Transverse colon (tissue), 4 donors: ENCODE measurements at regions not wholly inside any gene's neighbourhood (a gene's known extent, or its start where the extent isn't known, plus 50 kb on each side); places are given as distances from the start of the nearest gene placed in this dataset.

Source experiments
- DNase-seq: peaks from one replicate; pipeline ENCODE4 v3.0.0-alpha.2; 2019
- H3K27ac ChIP-seq, 4 donors: fragments of 200-600 bp; sonication (generic); 2 replicates each; pipeline ENCODE4 v1.5.1; 2016 to 2018; ENCODE audit warnings: inconsistent platforms in 4 of 4
- H3K27me3 ChIP-seq: fragments of 200-600 bp; sonication (generic); 2 replicates; pipeline ENCODE4 v1.5.1; 2017; ENCODE audit warnings: inconsistent platforms
- H3K36me3 ChIP-seq, 4 donors: fragments of 200-600 bp; sonication (generic); 2 replicates each; pipeline ENCODE4 v1.5.1; 2017 to 2019; ENCODE audit warnings: inconsistent platforms in 4 of 4
- H3K4me1 ChIP-seq, 4 donors: fragments of 200-600 bp; sonication (generic); 2 replicates each; pipeline ENCODE4 v1.5.1; 2017 to 2020; ENCODE audit warnings: inconsistent platforms in 4 of 4
- H3K4me3 ChIP-seq, 4 donors: fragments of 200-600 bp; sonication (generic); 1 replicate in 1 of 4; 2 replicates in 3 of 4; pipeline versions ENCODE4 v1.5.1 to v1.6.1; 2017 to 2019; ENCODE audit warnings: inconsistent platforms in 4 of 4
- H3K9me3 ChIP-seq, 2 donors: fragments of 200-600 bp; sonication (generic); 2 replicates each; pipeline ENCODE4 v1.5.1; 2017 to 2019; ENCODE audit warnings: inconsistent platforms in 2 of 2
- EP300 ChIP-seq: sonication (generic); formaldehyde crosslinking; IDR thresholded peaks from one replicate; pipeline ENCODE4 v1.6.1; 2017; ENCODE audit warnings: antibody characterized with exemption, low read depth
- POLR2A ChIP-seq: fragments of 450-650 bp; IDR thresholded peaks from one replicate; pipeline ENCODE4 v1.6.1; 2016; ENCODE audit warnings: antibody characterized with exemption, mild to moderate bottlenecking, moderate library complexity
- POLR2AphosphoS5 ChIP-seq, 3 donors: sonication (generic); formaldehyde crosslinking; IDR thresholded peaks; one replicate each; pipeline ENCODE4 v1.6.1; 2016; ENCODE audit warnings: antibody characterized with exemption in 3 of 3
- WGBS, 2 donors: methylation state at CpG; one replicate each; pipeline ENCODE4 v1.1.5; 2018; ENCODE audit warnings: low coverage in 1 of 2; 5-methylcytosine and 5-hydroxymethylcytosine counted together
- in situ Hi-C, 4 donors: fragments of 200-750 bp; cut with MboI; loops; one replicate each; pipeline versions ENCODE4 v1.15.0 to v1.15.1; 2017; ENCODE audit warnings: low sequenced_read_pairs in 3 of 4, low pct_ligation_motif_present in 1 of 4, low pct_unique_long_range_greater_than_20kb in 1 of 4
- intact Hi-C: fragments of 100-400 bp; cut with DNase I; formaldehyde crosslinking; loops from one replicate; pipeline ENCODE4 v1.15.1; 2023; ENCODE audit warnings: low total_unique reads
- TF ChIP-seq, protein P1 (sequence below), 5 experiments: fragments of 200-600 bp in 3 of 5; fragments of 450-650 bp in 2 of 5; sonication (generic) in 3 of 5; IDR thresholded peaks; 1 replicate in 2 of 5; 2 replicates in 3 of 5; pipeline ENCODE4 v1.5.1; 2016 to 2017; ENCODE audit warnings: antibody characterized with exemption in 5 of 5, inconsistent platforms in 3 of 5, mild to moderate bottlenecking in 2 of 5, moderate library complexity in 1 of 5

DNA sequence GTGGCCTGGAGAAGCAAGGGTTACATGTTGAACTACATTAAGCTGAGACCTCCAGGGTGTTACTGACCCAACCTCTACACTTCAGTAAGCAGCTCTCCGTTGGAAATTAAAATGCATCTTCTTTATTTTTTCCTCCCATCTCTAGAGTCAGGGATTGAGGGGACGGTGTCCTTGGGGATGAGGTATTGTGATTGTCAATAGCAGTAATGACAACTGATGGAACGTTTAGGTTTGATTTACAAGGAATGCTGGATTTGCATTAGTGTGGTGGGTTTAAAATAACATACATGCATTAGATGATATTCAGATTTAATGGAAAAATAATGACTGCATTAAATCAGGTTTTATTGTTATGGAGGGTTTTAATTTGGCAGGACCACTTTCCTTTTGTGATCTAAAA, 82.9 kb upstream of the NTRK2 start:
- no peak for DNase-seq
- no peaks in the 10 kb centered on the region for H3K27me3 ChIP-seq
- TF ChIP-seq, protein P1, sequence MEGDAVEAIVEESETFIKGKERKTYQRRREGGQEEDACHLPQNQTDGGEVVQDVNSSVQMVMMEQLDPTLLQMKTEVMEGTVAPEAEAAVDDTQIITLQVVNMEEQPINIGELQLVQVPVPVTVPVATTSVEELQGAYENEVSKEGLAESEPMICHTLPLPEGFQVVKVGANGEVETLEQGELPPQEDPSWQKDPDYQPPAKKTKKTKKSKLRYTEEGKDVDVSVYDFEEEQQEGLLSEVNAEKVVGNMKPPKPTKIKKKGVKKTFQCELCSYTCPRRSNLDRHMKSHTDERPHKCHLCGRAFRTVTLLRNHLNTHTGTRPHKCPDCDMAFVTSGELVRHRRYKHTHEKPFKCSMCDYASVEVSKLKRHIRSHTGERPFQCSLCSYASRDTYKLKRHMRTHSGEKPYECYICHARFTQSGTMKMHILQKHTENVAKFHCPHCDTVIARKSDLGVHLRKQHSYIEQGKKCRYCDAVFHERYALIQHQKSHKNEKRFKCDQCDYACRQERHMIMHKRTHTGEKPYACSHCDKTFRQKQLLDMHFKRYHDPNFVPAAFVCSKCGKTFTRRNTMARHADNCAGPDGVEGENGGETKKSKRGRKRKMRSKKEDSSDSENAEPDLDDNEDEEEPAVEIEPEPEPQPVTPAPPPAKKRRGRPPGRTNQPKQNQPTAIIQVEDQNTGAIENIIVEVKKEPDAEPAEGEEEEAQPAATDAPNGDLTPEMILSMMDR (IDR thresholded peaks at IDR 0.05): no peak
- TF ChIP-seq POLR2AphosphoS5 (IDR thresholded peaks at IDR 0.05): no peak
- TF ChIP-seq EP300: no peak
- no peak for TF ChIP-seq POLR2A
- no peak overlapping the region for H3K4me3 ChIP-seq
- in situ Hi-C loops: no loop called here
- H3K9me3 ChIP-seq: no peaks in the 10 kb centered on the region
- no peaks in the 10 kb centered on the region for H3K36me3 ChIP-seq
- WGBS, 2 donors: 76 to 85% methylated on average over 3 of the region's 3 CpGs
- intact Hi-C loops: no loop called here
- H3K27ac ChIP-seq: no peak overlapping the region
- no peaks in the 10 kb centered on the region for H3K4me1 ChIP-seq

DNA sequence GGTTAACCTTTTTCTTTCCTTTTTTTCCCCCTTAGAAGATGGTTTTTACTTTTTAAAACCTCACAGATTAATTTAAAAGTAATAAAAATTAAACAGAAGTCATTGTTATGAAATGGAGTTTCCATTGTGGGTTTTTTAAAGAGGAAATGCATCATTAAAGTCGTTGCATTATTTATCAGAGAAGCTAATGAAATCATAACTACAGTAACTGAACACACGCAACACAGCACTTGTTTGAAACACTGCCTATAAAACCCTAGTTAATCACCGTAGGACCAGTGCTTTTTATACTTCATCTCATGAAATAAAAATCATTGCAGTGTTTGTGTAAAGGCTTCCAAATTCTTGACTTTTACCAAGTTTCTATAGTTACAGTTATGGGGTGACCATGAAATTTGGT, 82.4 kb upstream of the NTRK2 start:
- in situ Hi-C loops: no loop called here
- TF ChIP-seq POLR2AphosphoS5 (IDR thresholded peaks at IDR 0.05): no peak
- TF ChIP-seq EP300: no peak
- TF ChIP-seq, protein P1 (IDR thresholded peaks at IDR 0.05): no peak
- no peak for TF ChIP-seq POLR2A
- Histone ChIP-seq H3K9me3 (no peaks in the 10 kb centered on the region), H3K27ac (no peak overlapping the region), H3K36me3 (no peaks in the 10 kb centered on the region), H3K4me3 (no peak overlapping the region), H3K4me1 (no peaks in the 10 kb centered on the region), H3K27me3 (no peaks in the 10 kb centered on the region)
- intact Hi-C loops: no loop called here
- no peak for DNase-seq
- WGBS, 2 donors: 64 to 67% methylated on average over 3 of the region's 3 CpGs

DNA sequence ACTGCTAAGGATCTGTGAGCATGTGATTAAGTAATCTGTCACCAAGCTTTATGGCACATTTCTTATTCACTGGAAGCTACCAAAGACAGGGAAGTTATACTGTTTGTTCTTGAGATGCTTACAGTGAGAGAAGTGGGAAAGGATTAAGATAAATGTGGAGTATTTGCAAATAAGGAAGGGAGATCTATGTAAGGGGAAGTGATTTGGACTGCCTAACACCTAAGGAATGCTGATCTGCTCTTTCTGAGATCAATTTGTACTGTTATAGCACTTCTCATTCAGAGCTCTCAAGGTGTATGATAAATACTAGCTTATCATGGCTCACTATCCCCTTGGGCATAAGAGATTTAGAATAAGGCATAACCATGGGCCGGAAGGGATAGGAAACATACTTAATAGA, 80.0 kb upstream of the NTRK2 start:
- Histone ChIP-seq H3K27me3 (no peaks in the 10 kb centered on the region), H3K4me1 (no peaks in the 10 kb centered on the region), H3K27ac (no peak overlapping the region), H3K4me3 (no peak overlapping the region), H3K36me3 (no peaks in the 10 kb centered on the region), H3K9me3 (no peaks in the 10 kb centered on the region)
- no peak for TF ChIP-seq POLR2AphosphoS5 (IDR thresholded peaks at IDR 0.05)
- no peak for TF ChIP-seq EP300
- TF ChIP-seq POLR2A: no peak
- TF ChIP-seq, protein P1 (IDR thresholded peaks at IDR 0.05): no peak
- DNase-seq: no peak
- intact Hi-C loops (no loop called here), in situ Hi-C loops (no loop called here)
- 88% methylated on average over 1 of the region's 1 CpG; no CpG with 5 or more reads in 1 of the 2 donors for WGBS, 2 donors

DNA sequence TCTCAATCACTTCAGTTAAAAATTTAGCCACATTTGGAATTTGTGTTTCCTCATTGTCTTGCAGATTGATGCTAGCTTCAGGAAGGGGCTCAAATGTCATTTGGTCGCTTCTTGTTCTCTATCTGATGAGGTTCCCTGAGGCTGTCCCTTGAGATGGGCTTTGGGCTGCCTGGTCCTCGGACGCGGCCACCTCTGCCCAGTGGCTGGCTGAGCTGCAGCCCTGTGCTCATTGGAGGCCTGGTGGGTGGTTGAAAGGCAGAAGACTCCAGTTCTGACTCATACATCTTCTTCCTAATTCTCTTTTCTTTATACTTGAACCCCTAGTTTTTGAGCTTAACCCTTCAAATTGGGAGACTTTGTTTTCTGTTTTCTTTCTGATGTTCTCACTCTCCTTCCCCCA, 78.8 kb upstream of the NTRK2 start:
- in situ Hi-C loops: no loop called here

More for the DNA sequence above, 78.8 kb upstream of the NTRK2 start:
- intact Hi-C loops: no loop called here
- H3K27ac ChIP-seq: no peak overlapping the region
- H3K4me1 ChIP-seq: no peaks in the 10 kb centered on the region
- TF ChIP-seq, protein P1 (IDR thresholded peaks at IDR 0.05): no peak
- TF ChIP-seq POLR2AphosphoS5 (IDR thresholded peaks at IDR 0.05): no peak
- no peaks in the 10 kb centered on the region for H3K9me3 ChIP-seq
- 71 to 93% methylated on average over 1 to 4 of the region's 4 CpGs for WGBS, 2 donors
- H3K27me3 ChIP-seq: no peaks in the 10 kb centered on the region
- DNase-seq: no peak
- no peak overlapping the region for H3K4me3 ChIP-seq
- no peaks in the 10 kb centered on the region for H3K36me3 ChIP-seq
